Adipocyte (in vitro differentiated cells): ENCODE measurements at regions not wholly inside any gene's neighbourhood (a gene's known extent, or its start where the extent isn't known, plus 50 kb on each side); places are given as distances from the start of the nearest gene placed in this dataset.
A peak's percentile ranks its signal among the peaks of the same experiment; 100 is the strongest.

Experiments
- DNase-seq: peaks from one replicate; pipeline ENCODE4 v3.0.0-alpha.2; 2015; ENCODE audit warnings: low read depth
- H3K27me3 ChIP-seq: replicated peaks from 2 replicates; pipeline ENCODE4 v1.7.0; 2013; ENCODE audit warnings: mild to moderate bottlenecking, low read length, moderate library complexity; ENCODE audit not compliant: control insufficient read depth, insufficient read depth
- H3K36me3 ChIP-seq: 2 replicates; pipeline ENCODE4 v1.7.0; 2013; ENCODE audit warnings: low read length, mild to moderate bottlenecking, moderate library complexity; ENCODE audit not compliant: control insufficient read depth, insufficient read depth, severe bottlenecking
- H3K4me1 ChIP-seq: 2 replicates; pipeline ENCODE4 v1.7.0; 2013; ENCODE audit warnings: mild to moderate bottlenecking, low read length, moderate library complexity; ENCODE audit not compliant: control insufficient read depth, insufficient read depth
- H3K4me3 ChIP-seq: 2 replicates; pipeline ENCODE4 v1.7.0; 2013; ENCODE audit warnings: mild to moderate bottlenecking, low read length, moderate library complexity
- H3K9ac ChIP-seq: 2 replicates; pipeline ENCODE4 v1.7.0; 2013; ENCODE audit warnings: mild to moderate bottlenecking, low read length, moderate library complexity
- H3K9me3 ChIP-seq: 2 replicates; pipeline ENCODE4 v1.7.0; 2013; ENCODE audit warnings: mild to moderate bottlenecking, low read length, moderate library complexity; ENCODE audit not compliant: control insufficient read depth

DNA sequence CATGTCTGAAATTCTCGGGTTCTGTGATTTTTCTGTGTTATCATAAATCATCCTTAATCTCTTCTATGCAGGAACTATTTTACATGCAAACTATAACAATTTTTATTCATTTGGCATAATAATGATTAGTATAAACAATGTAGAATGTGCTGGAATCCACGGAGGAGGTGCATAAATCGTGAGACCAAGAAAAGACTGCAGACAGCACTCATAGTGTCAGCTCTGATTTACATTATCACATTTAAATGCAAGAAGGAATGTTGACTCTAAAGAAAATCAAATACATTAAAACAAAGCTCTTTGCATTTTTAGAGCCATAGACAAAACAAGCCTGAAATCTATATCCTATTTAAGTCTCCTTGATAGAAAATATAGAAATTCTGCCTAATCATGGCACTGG is 501.7 kb upstream of the STXBP6 start:
- no peak overlapping the region for H3K9ac ChIP-seq
- no peak overlapping the region for H3K4me3 ChIP-seq
- no peak for DNase-seq

DNA sequence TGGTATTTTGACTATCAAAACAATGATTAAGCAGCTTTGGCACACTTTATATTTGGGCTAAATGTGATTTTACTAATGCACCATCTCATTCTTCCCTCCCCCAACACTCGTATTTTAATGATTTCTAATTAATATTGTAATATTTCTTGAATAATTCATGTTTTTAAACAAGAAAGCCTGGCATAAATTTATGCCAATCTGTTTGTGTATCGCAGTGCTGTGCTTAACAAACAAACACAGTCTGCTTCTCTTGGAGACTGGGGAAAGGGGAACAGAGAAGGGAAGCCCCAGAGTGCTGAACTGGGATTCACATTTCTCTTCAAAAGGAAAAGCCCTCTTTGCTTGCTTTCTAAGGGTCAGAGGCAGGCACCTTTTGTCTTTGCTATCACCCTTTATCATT is 496.9 kb upstream of the STXBP6 start:
- no peak overlapping the region for H3K4me3 ChIP-seq
- H3K27me3 ChIP-seq: no peaks in the 10 kb centered on the region
- DNase-seq: no peak
- no peaks in the 10 kb centered on the region for H3K9me3 ChIP-seq
- no peaks in the 10 kb centered on the region for H3K36me3 ChIP-seq
- no peaks in the 10 kb centered on the region for H3K4me1 ChIP-seq
- no peak overlapping the region for H3K9ac ChIP-seq

More for the DNA sequence above, 501.7 kb upstream of the STXBP6 start:
- H3K4me1 ChIP-seq: no peaks in the 10 kb centered on the region
- H3K9me3 ChIP-seq: no peaks in the 10 kb centered on the region
- H3K36me3 ChIP-seq: no peaks in the 10 kb centered on the region
- H3K27me3 ChIP-seq: no peaks in the 10 kb centered on the region

DNA sequence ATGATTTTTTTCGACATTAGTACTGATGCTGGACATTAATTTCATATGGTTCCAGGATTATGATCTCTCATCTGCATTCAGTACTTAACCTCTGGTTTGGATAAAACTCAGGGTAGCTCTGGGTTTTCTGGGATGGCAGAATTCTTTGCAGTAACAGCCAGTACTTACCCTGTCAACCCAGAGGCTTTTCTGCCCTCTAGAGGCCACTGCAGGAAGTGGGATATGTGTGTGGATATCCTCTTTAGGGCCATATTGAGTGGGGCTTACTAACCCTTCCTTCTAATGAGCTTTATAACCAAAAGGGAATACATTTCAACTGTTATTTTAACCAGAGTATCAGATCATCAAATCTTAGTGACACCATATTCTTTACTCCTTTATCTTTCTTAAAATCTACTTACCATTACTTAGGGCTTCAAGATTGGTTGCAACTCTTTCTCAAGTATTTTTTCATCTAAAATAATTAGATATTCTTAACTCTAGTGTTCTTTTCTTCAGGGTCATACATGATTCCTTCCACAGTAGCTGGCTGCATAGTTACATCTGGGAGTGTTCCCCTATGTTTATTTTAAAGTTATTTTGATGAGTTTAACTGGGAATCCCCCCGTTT is 488.0 kb upstream of the STXBP6 start:
- Histone ChIP-seq H3K4me3 (no peak overlapping the region), H3K36me3 (no peaks in the 10 kb centered on the region), H3K9ac (no peak overlapping the region), H3K27me3 (peaks cover 11% of the 10 kb centered on the region), H3K4me1 (no peaks in the 10 kb centered on the region), H3K9me3 (no peaks in the 10 kb centered on the region)
- peak; percentile 1 for DNase-seq

DNA sequence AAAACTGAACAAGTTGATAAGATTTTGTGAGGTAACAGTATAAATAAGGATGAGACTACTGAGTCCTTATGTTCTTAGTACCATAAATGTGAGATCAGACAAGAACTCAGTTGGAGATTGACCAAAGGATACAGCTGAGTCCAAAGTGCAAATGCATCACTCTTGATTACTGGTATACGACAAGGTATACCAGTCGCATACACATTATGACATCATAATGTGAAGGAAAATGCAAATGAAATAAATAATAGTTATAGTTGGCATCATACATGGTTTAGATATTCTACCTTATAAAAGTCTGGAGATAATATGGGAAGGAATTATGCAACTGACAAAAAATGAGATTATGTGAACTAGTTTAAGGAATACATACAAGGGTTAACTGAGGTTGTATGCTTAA is 476.3 kb upstream of the STXBP6 start:
- no peaks in the 10 kb centered on the region for H3K9me3 ChIP-seq
- no peak overlapping the region for H3K9ac ChIP-seq
- H3K36me3 ChIP-seq: no peaks in the 10 kb centered on the region
- H3K4me1 ChIP-seq: no peaks in the 10 kb centered on the region
- no peak overlapping the region for H3K4me3 ChIP-seq
- H3K27me3 ChIP-seq: no peaks in the 10 kb centered on the region
- no peak for DNase-seq

DNA sequence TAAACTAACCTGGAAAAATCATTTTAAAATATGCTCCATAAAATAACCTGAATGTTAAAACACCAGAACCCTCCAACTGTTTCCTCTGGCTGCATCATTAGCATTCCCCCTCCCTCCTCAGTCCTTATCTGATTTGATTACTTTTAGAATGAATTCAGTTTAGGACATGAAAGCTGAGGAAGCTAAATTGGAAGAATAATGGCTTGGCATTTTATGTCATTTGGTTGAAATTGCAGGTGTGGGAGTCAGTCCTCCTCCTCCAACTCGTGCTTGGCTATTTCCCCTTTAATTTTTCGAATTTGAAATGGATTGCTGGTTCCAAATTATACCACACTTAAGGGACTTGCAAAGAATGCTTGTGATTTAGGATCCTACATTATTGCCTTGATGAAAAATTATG is 473.0 kb upstream of the STXBP6 start:
- Histone ChIP-seq H3K4me3 (no peak overlapping the region), H3K4me1 (peaks cover 12% of the 10 kb centered on the region), H3K36me3 (no peaks in the 10 kb centered on the region)

DNA sequence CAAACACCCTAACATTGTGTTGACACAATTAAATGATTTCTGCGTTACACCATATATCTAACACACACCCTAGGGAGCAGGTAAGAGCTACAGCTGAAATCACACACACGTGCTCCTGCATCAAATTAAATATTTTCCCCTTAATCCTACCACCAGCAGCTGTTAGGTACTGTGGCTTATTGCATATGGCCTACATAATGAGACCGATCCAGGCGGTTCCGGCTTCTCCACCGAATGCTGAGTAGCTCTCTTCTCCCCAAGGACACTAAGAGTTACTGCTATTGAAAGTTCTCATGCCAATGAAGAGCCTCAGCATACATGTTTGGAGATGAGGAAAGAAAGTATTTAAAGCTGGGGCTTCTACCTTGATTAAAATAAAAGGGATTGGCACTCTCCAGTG is 472.2 kb upstream of the STXBP6 start:
- Histone ChIP-seq H3K4me1 (peaks cover 19% of the 10 kb centered on the region), H3K27me3 (no peaks in the 10 kb centered on the region), H3K9ac (no peak overlapping the region), H3K36me3 (no peaks in the 10 kb centered on the region), H3K4me3 (no peak overlapping the region), H3K9me3 (no peaks in the 10 kb centered on the region)
- no peak for DNase-seq

More for the DNA sequence above, 473.0 kb upstream of the STXBP6 start:
- Histone ChIP-seq H3K27me3 (no peaks in the 10 kb centered on the region), H3K9ac (no peak overlapping the region), H3K9me3 (no peaks in the 10 kb centered on the region)
- no peak for DNase-seq

DNA sequence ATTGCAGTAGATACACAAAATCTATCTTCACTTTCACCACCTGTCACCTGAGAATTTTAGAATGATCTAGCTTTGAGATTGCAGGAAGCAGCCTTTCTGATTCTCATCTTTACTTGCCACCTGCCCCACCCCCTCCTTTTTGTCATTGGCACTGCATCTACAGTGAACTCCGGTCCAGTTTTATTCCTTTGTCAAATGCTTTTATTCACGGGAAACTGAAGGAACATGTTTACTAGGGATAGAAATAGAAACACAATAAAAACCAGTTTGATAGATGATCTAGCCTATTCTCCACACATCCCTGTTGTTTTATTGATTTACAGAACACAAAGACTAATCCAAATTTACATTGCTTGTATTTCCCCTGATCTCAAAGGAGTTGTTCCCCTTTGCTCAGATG is 471.7 kb upstream of the STXBP6 start:
- DNase-seq: no peak
- H3K9me3 ChIP-seq: no peaks in the 10 kb centered on the region
- peaks cover 24% of the 10 kb centered on the region for H3K4me1 ChIP-seq
- H3K9ac ChIP-seq: no peak overlapping the region
- H3K4me3 ChIP-seq: no peak overlapping the region
- no peaks in the 10 kb centered on the region for H3K36me3 ChIP-seq
- H3K27me3 ChIP-seq: no peaks in the 10 kb centered on the region

DNA sequence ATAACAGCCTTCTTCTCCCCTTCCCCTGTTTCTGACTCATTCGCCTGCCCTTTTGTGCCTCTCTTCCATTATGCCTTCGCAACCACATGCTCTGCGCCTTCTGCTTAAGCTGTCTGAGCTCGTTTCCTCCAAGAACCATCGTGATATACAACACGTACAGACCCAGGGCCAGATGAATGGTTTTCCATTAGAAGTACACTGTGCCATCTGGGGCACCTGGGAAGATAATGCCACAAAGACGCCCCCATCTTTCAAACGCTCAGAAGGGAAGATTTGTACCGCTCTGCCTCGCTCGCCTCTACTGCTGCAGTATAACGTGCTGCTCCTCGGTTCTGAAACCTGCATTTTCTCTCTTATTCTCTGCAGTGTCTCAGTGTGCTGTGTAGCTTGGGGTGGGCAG is 470.9 kb upstream of the STXBP6 start:
- no peaks in the 10 kb centered on the region for H3K36me3 ChIP-seq
- no peaks in the 10 kb centered on the region for H3K27me3 ChIP-seq
- H3K9me3 ChIP-seq: no peaks in the 10 kb centered on the region
- peaks cover 29% of the 10 kb centered on the region for H3K4me1 ChIP-seq
- DNase-seq: no peak
- no peak overlapping the region for H3K9ac ChIP-seq
- H3K4me3 ChIP-seq: no peak overlapping the region

DNA sequence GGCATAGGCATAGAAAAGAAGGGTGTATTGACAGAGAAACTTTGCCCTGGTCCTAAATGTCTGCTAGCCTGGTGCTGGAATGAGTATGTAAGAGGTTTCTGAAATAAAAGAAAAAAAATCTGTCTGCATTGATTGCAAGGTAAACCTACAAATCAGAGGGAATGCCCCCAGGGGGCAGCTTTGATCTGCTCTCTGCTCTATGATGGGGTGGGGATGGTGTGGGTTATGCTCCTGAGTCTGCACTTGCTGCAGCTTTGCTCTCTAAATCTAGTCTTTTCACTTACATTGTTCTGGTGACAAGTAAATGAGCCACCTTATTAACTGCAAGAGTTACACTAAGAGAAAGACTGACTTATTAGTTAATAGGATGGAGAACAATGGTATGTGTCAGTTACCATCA is 468.4 kb upstream of the STXBP6 start:
- no peaks in the 10 kb centered on the region for H3K27me3 ChIP-seq
- peaks cover 29% of the 10 kb centered on the region for H3K4me1 ChIP-seq
- no peak overlapping the region for H3K9ac ChIP-seq
- no peak overlapping the region for H3K4me3 ChIP-seq
- no peaks in the 10 kb centered on the region for H3K36me3 ChIP-seq
- H3K9me3 ChIP-seq: no peaks in the 10 kb centered on the region
- DNase-seq: no peak

DNA sequence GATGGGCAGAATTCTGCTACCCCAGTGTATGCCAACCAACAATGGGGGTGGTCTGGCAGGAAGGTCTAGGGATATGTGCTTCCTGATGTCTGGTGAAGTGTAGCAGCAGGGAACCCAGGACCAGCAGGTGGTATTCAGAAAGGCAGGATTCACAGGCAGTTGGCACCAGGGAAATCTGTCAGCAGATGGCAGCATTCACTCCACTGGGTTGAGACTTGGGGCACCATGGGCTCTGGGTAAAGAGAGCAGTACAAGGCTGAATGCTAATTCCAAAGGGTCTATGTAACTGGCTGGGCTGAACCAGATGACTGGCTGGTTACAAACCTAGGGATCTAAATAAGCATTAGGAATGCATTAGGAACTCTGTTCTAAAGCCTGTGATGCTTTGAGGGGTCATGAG is 466.9 kb upstream of the STXBP6 start:
- DNase-seq: no peak
- H3K9me3 ChIP-seq: no peaks in the 10 kb centered on the region
- H3K36me3 ChIP-seq: no peaks in the 10 kb centered on the region
- no peaks in the 10 kb centered on the region for H3K27me3 ChIP-seq
- no peak overlapping the region for H3K9ac ChIP-seq
- peaks cover 29% of the 10 kb centered on the region for H3K4me1 ChIP-seq
- peak overlapping the region; percentile 5 for H3K4me3 ChIP-seq

DNA sequence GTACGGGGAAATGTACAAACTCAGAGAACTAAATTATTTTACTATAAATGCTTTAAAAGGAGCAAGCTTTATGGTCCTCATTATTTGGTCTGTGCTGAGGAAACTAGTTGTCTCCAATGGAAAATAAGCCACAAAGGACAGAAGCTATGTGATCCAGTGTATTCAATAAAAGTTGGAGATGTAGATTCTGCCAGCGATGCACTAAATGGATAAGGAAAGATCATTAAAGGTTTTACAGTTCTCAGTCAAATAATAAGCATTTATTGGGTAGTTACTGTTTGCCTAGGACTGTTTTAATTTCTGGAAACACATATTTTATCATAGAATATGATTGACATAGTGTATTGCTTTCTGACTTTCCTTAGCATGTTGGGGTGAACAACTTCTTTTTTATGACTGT is 458.9 kb upstream of the STXBP6 start:
- no peak overlapping the region for H3K9ac ChIP-seq
- no peaks in the 10 kb centered on the region for H3K27me3 ChIP-seq
- no peaks in the 10 kb centered on the region for H3K36me3 ChIP-seq
- DNase-seq: no peak
- no peaks in the 10 kb centered on the region for H3K9me3 ChIP-seq
- H3K4me3 ChIP-seq: no peak overlapping the region
- no peaks in the 10 kb centered on the region for H3K4me1 ChIP-seq

DNA sequence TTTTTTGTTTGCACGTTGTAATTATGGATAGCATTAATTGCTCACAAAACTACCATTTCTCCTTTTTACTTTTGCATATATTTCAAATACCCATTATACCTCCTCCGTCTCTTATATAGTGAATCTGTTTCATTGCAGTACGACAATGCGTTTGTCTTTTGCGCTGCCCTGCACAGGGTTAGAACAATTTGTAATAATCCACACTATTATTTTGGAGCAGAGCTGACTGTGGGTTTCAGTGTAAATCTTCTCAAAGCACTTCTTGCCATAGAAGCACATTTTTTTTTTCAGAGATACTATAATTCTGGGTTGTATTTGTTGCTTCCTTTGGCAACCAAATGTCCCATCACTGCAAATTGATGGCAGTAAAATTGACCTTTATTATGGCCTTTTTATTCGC is 451.8 kb upstream of the STXBP6 start:
- Histone ChIP-seq H3K4me3 (no peak overlapping the region), H3K4me1 (no peaks in the 10 kb centered on the region), H3K9me3 (no peaks in the 10 kb centered on the region), H3K36me3 (no peaks in the 10 kb centered on the region), H3K9ac (no peak overlapping the region), H3K27me3 (no peaks in the 10 kb centered on the region)
- no peak for DNase-seq
